GM18870 (cell line): ENCODE measurements at regions not wholly inside any gene's neighbourhood (a gene's known extent, or its start where the extent isn't known, plus 50 kb on each side); places are given as distances from the start of the nearest gene placed in this dataset.
"Not testable (repeated sequence)": the region's sequence is repeated elsewhere in the genome, so short reads cannot be mapped to it uniquely, and the experiment has no call there.

Experiments used
- ATAC-seq: cut with Tn5 transposase; IDR thresholded peaks from one replicate; pipeline ENCODE4 v1.9.1; 2021; ENCODE audit warnings: moderate library complexity; ENCODE audit not compliant: unreplicated experiment

- no peak for ATAC-seq
Measured at GRCh38 chr5:82901281-82901888, 175.8 kb downstream of the TMEM167A start.

DNA sequence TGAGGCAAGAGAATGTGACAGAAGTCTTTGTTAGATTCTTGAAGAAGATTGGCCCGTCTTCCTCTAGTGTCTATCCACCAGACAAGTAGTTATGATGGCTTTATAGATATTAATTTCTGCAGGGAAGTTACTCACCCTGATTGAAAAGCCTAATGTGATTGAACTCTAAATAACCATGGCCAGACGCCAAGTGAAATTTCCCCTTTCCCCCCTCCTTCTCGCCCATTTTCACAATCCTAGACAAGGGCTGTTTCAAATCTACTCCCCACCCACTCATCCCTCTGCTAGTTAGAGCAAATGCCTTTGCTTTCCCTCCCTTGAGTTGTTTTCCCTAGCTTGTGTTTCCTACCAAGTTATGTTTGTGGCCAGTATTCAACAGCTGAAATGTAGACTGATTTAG is 182.5 kb downstream of the TMEM167A start:
- no peak for ATAC-seq

- no peak for ATAC-seq
Measured at GRCh38 chr5:82889088-82889487, 188.1 kb downstream of the TMEM167A start.

GRCh38 chr5:82886911-82887310 is 190.3 kb downstream of the TMEM167A start:
- no peak for ATAC-seq

DNA sequence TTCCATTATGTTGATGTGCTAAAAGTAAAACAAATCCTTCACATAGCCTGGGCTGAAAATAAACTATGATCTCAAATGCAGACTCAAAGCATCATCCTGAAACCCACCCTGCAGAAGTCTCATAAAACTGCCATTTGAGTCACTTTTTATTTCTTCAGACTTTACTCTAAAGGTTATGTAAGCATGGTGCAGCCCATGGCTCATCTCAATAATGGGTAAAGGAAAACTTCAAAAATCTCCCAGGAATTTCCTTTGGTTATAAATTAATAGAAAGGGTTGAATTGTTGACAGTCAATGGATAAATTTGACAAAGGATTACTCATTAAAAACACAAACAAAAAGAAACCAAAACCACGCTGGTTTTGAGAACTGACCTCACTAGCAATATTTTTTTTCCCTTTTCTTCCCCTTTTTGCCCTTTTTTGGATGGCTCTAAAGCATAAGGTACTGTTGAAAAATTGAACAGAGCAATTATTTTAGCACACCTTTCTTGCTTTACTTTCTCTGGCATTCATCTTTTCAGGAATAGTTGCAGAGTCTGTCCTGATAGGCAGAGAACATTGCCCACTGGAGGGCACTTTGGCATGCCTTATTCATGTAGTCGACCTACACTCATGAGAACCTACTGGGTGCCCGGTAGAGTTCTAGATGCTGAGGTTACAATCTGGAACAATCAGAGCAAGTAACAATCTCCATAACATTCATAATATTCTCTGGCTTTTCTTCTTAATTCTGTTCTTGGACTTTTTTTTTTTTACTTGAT is 191.4 kb downstream of the TMEM167A start:
- ATAC-seq, result peak; percentile 55

DNA sequence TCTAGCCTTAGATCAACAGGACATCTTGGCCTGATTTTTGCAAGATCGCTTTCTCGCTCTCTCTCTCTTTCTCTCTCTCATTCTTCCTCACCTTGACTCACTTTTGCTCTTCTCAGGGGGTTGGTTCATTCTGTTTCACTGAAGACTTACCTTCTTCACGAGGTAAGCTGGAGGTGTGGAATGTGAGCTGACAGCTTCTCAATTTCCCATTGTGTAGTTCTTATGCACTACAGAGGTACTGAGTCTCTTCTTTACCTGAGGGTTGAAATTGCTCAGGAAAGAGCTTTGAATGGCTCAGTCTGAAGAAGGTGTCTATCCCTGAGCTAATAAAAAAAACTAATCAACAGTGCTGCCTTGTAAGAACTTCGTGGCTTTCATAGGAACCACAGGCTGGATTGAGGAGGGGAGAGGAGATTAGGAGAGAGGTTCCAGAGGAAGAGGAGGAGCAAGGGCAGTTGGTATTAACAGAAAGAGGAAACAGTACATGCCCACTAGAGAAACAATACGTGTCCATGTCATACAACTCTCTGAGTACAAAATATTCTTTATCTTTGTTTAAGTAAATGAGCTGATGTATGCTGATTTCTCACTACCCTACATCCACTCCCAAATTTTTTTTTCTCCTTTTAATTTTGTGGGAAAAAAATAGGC is 192.2 kb downstream of the TMEM167A start:
- no peak for ATAC-seq

- no peak for ATAC-seq
Measured at GRCh38 chr5:82882316-82882715, 194.9 kb downstream of the TMEM167A start.

DNA sequence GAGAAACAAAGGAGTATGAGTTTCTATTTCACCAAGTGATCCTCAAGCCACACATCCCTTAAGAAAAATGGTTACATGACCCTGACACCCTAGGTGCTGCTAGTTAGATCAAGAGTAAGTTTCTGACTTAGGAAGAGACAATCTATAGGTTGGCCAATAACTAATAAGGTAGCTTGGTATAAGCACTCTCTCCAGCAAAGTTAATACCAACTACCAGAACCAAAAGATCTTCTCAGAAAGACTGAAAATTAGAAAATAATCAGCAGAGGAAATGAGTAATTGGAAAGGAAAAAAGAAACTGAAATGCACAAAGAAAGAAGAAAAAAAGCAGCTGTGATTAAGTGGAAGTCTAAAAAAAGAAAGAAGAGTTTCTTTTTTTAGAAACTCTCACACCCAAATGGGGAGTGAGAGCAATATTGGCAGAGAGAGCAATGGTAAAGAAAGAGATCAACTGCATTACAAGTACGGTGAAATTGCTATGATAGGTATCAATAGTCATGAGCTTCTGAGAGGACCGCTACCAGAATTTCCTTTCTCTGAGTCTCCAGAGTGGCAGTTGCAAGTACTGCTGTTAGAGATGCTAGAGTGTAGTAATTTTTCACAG is 195.5 kb downstream of the TMEM167A start:
- peak; percentile 53 for ATAC-seq

DNA sequence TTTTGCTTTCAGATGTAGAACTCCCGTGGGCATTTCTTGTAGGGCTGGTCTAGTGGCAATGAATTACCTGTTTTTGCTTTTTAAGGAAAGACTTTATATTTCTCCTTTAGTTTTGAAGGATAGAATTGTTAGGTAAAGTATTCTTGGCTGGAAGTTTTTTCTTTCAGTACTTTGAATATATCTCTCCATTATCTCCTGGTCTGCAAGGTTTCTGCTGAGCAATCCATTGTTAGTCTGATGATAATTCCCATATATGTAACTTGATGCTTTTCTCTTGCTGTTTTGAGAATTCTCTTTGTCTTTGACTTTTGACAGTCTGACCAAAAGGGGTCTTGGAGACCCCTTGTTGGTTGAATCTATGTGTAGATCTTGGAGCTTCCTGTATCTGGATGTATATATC is 198.1 kb downstream of the TMEM167A start:
- ATAC-seq, result no peak

DNA sequence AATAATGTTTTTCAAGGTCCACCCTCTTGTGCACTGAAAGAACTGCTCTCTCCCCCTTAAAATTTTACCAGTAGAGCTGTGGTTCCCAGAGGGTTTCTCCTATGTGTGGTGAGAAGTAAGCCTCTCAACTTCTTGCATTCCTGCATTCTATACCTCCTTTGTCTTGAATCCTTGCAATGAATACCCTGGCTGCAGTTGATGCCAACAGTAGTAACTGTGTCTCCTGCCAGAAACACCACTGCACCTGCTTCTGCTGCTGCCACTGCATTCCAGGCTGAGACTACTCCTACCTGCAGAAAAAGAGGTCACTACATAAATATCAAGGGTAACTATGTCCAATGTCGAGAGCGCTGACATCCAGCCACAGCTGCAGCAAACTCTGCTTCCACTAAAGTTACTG is 203.7 kb downstream of the TMEM167A start:
- ATAC-seq, result no peak

- ATAC-seq, result not testable (repeated sequence)
Measured at GRCh38 chr5:82872321-82873288, 204.6 kb downstream of the TMEM167A start.

DNA sequence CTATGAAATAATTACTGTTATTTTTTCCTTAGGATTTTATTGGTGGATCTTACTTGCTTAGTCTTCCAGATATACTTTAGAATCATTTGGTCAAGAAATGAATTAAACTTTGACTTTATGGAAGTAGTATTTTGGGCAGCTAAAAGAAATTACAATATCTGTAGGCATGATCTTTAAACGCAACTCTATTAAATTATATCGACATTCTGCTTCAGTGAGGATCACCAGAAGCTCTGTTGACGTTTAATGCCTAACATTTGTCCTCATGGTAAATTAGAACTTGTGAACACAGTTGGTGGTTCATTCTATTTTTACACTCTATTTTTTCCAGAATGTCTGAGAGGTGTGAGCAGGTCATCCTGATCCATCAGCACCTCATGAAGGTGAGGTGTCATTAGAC is 211.6 kb downstream of the TMEM167A start:
- ATAC-seq, result no peak

- no peak for ATAC-seq
Measured at GRCh38 chr5:82863266-82863665, 213.9 kb downstream of the TMEM167A start.

- ATAC-seq, result no peak
Measured at GRCh38 chr5:82862711-82863110, 214.5 kb downstream of the TMEM167A start.

- no peak for ATAC-seq
Measured at GRCh38 chr5:82862261-82862660, 214.9 kb downstream of the TMEM167A start.

GRCh38 chr5:82861701-82862100 is 215.5 kb downstream of the TMEM167A start:
- no peak for ATAC-seq

GRCh38 chr5:82859451-82860140 is 217.6 kb downstream of the TMEM167A start:
- no peak for ATAC-seq

DNA sequence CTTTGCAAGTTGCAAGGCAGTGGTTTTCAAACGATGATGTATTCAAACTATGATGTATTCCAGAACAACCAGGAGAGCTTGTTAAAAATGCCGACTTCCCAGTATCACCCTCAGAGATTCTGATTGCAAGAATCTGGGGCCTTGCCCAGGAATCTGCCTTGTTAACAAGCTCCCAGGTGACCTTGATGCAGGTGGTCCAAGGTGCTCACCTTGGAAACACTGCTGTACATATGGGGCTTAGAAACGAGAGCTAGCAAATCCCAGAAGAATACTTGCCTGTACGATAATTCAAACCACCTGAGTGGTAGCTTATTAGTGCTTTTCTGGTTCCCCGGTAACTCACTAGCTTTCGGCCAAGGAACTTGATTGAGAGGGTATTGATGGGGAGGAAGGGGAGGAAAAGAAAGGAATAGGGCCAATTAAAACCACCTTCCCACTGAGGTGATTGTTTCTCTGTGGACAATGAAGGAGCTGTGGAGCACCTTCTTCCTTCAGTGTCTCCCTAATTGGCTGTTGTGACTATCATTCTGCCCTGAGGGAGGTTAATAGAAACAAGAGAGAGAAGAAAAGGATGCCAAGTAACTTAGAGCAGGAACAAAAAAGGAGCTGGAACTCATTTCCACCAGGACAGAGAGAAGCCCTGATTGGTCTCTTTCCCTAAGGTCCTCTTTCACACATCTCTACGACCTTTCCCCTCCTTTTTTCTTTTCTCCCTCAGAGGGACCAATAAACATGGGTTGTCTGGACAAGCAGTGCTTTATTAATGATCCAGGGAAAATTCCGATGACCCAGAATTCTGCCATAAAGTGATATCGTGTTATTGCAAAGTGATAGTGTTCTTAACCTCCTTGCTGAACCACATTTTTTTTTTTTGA is 218.8 kb downstream of the TMEM167A start:
- ATAC-seq, result no peak
